ENCODE measurements at regions not wholly inside any gene's neighbourhood (a gene's known extent, or its start where the extent isn't known, plus 50 kb on each side); places are given as distances from the start of the nearest gene placed in this dataset.

DNA sequence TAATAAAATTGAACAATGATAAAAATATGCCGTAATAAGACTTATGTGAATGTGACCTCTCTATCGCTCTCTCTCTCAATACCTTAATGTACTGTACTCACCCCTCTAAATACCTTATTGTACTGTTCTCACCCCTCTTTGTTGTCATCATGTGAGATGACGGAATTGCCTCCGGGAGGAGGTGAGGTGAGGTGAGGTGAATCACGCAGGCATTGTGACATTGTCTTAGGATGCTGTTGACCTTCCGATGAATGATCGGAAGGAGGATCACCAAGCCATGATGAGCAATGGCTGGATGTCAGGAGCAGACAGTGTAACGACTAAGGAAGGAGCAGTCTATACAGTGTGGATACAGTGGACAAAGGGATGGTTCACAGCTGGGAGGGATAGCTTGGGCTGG is 87.4 kb upstream of the FAM20C start:
- no peak for TF ChIP-seq CTCF (IDR thresholded peaks at IDR 0.05)
- TF ChIP-seq POLR2A (IDR thresholded peaks at IDR 0.05), result no peak
